K562 (cell line): ENCODE measurements at regions not wholly inside any gene's neighbourhood (a gene's known extent, or its start where the extent isn't known, plus 50 kb on each side); places are given as distances from the start of the nearest gene placed in this dataset.
A peak's percentile ranks its signal among the peaks of the same experiment; 100 is the strongest.

Source experiments
- ATF7 ChIP-seq: fragments of 450-650 bp; IDR thresholded peaks from 2 replicates; pipeline ENCODE4 v1.7.1; 2014; ENCODE audit warnings: mild to moderate bottlenecking, moderate library complexity
- CREB1 ChIP-seq, 2 experiments: sonication (generic) in 1 of 2; formaldehyde crosslinking in 1 of 2; IDR thresholded peaks; 2 replicates each; pipeline versions ENCODE4 v1.6.1 to v1.8.0; 2012 to 2022; ENCODE audit warnings: inconsistent platforms in 1 of 2, mild to moderate bottlenecking in 1 of 2, missing genetic modification reagents in 1 of 2, moderate library complexity in 1 of 2
- ELF1 ChIP-seq: fragments of 200-800 bp; sonication (Bioruptor generic); IDR thresholded peaks from 2 replicates; pipeline ENCODE4 v1.6.1; 2016; ENCODE audit warnings: missing genetic modification characterization, missing compliant biosample characterization
- HIVEP1 ChIP-seq: fragments of 250-450 bp; sonication (Bioruptor Pico); IDR thresholded peaks from 2 replicates; pipeline ENCODE4 v1.4.0; 2020; ENCODE audit warnings: mild to moderate bottlenecking
- NELFE ChIP-seq: IDR thresholded peaks from 2 replicates; pipeline ENCODE4 v1.6.1; 2011; ENCODE audit warnings: mild to moderate bottlenecking; ENCODE audit not compliant: insufficient read depth, insufficient read length
- POLR2B ChIP-seq: fragments of 450-650 bp; IDR thresholded peaks from 2 replicates; pipeline ENCODE4 v1.6.1; 2018; ENCODE audit warnings: low read depth; ENCODE audit not compliant: partially characterized antibody
- RB1 ChIP-seq: fragments of 450-650 bp; IDR thresholded peaks from 2 replicates; pipeline ENCODE4 v1.6.1; 2017; ENCODE audit warnings: low read depth, mild to moderate bottlenecking
- RNF2 ChIP-seq: sonication (generic); IDR thresholded peaks from 2 replicates; pipeline ENCODE4 v1.6.1; 2016
- SMARCA5 ChIP-seq: fragments of 450-650 bp; IDR thresholded peaks from 2 replicates; pipeline ENCODE4 v1.6.1; 2016
- SNIP1 ChIP-seq: fragments of 450-650 bp; IDR thresholded peaks from 2 replicates; pipeline ENCODE4 v1.7.1; 2017; ENCODE audit warnings: low read depth, mild to moderate bottlenecking
- SOX6 ChIP-seq: fragments of 450-650 bp; IDR thresholded peaks from 2 replicates; pipeline ENCODE4 v1.6.1; 2014; ENCODE audit warnings: mild to moderate bottlenecking
- STAG1 ChIP-seq: sonication (generic); formaldehyde crosslinking; IDR thresholded peaks from 2 replicates; pipeline ENCODE4 v1.5.0; 2020; ENCODE audit warnings: missing genetic modification reagents, borderline replicate concordance
- TEAD4 ChIP-seq, 2 experiments: sonication (generic) in 1 of 2; formaldehyde crosslinking in 1 of 2; IDR thresholded peaks; 2 replicates each; pipeline versions ENCODE4 v1.6.1 to v1.8.0; 2012 to 2022; ENCODE audit warnings: borderline replicate concordance in 1 of 2, inconsistent platforms in 1 of 2, low read length in 1 of 2, mild to moderate bottlenecking in 1 of 2, missing genetic modification reagents in 1 of 2
- THRB ChIP-seq: fragments of 450-650 bp; formaldehyde crosslinking; conservative IDR thresholded peaks from 2 replicates; pipeline ENCODE4 v1.4.0; 2022; ENCODE audit warnings: mild to moderate bottlenecking, missing genetic modification characterization
- TSHZ1 ChIP-seq: fragments of 250-450 bp; sonication (Bioruptor Pico); IDR thresholded peaks from 2 replicates; pipeline ENCODE4 v1.4.0; 2020; ENCODE audit warnings: mild to moderate bottlenecking, moderate library complexity
- ZBTB11 ChIP-seq, 3 experiments: fragments of 200-800 bp in 1 of 3; fragments of 250-450 bp in 1 of 3; fragments of 450-650 bp in 1 of 3; sonication (Bioruptor Pico) in 1 of 3; sonication (Bioruptor generic) in 1 of 3; formaldehyde crosslinking in 1 of 3; IDR thresholded peaks; 2 replicates each; pipeline versions ENCODE4 v1.6.1 to v1.8.0; 2016 to 2022; ENCODE audit warnings: mild to moderate bottlenecking in 2 of 3, missing genetic modification characterization in 2 of 3, missing compliant biosample characterization in 1 of 3, moderate library complexity in 1 of 3
- ZBTB17 ChIP-seq: fragments of 450-650 bp; formaldehyde crosslinking; IDR thresholded peaks from 2 replicates; pipeline ENCODE4 v1.4.0; 2020; ENCODE audit warnings: mild to moderate bottlenecking
- ZFPM2 ChIP-seq: fragments of 250-450 bp; sonication (Bioruptor Pico); IDR thresholded peaks from 2 replicates; pipeline ENCODE4 v1.5.1; 2022; ENCODE audit warnings: mild to moderate bottlenecking
- ZSCAN32 ChIP-seq: fragments of 450-650 bp; formaldehyde crosslinking; IDR thresholded peaks from 2 replicates; pipeline ENCODE4 v1.4.0; 2020; ENCODE audit warnings: mild to moderate bottlenecking, moderate library complexity

GRCh38 chr9:129460323-129461261 lies 160.3 kb downstream of the C9orf50 start (continued):
- TF ChIP-seq TEAD4 (IDR thresholded peaks at IDR 0.05; ENCODE audit: low read length) (0 out of 2 replicates have a peak, but pooled peaks have one; percentile 4), TEAD4 (CRISPR knock-in tag; IDR thresholded peaks at IDR 0.05; ENCODE audit: borderline replicate concordance) (no peak), THRB (CRISPR knock-in tag) (0 out of 2 replicates have a peak, but pooled peaks have one; percentile 21), SMARCA5 (0 out of 2 replicates have a peak, but pooled peaks have one; percentile 22), CREB1 (IDR thresholded peaks at IDR 0.05) (no peak; the same call in 1 of the 2 replicates), CREB1 (CRISPR knock-in tag; IDR thresholded peaks at IDR 0.05) (peak; percentile 7; the same call in 1 of the 2 replicates), RNF2 (peak; percentile 72), SOX6 (peak; percentile 61), STAG1 (CRISPR knock-in tag) (no peak), ELF1 (tag) (peak; percentile 42; the same call in 1 of the 2 replicates), POLR2B (peak; percentile 42), SNIP1 (no peak), ZBTB11 (CRISPR knock-in tag; IDR thresholded peaks at IDR 0.05) (peak in 2 of 3 experiments; percentile 13 to 73; a peak in 2 of 6 replicates), ZSCAN32 (CRISPR knock-in tag) (peak; percentile 6; the same call in 1 of the 2 replicates), RB1 (peak; percentile 87), ATF7 (peak; percentile 77), HIVEP1 (0 out of 2 replicates have a peak, but pooled peaks have one; percentile 53), NELFE (no peak), TSHZ1 (CRISPR knock-in tag) (0 out of 2 replicates have a peak, but pooled peaks have one; percentile 23), ZFPM2 (no peak), ZBTB17 (CRISPR knock-in tag) (peak; percentile 65; the same call in 1 of the 2 replicates)
